Spleen (tissue), 7 donors: ENCODE measurements at regions not wholly inside any gene's neighbourhood (a gene's known extent, or its start where the extent isn't known, plus 50 kb on each side); places are given as distances from the start of the nearest gene placed in this dataset.

Experiments used
- CTCF ChIP-seq, 11 experiments: fragments of 200-600 bp in 7 of 11; fragments of 450-650 bp in 4 of 11; sonication (generic) in 4 of 11; IDR thresholded peaks in 8 of 11; conservative IDR thresholded peaks in 3 of 11; 1 replicate in 7 of 11; 2 replicates in 4 of 11; pipeline versions ENCODE4 v1.4.0 to v1.8.0; 2016 to 2021; ENCODE audit warnings: antibody characterized with exemption in 11 of 11, inconsistent platforms in 4 of 11, mild to moderate bottlenecking in 1 of 11
- POLR2A ChIP-seq, 3 donors: fragments of 450-650 bp; IDR thresholded peaks; one replicate each; pipeline ENCODE4 v1.5.1; 2017; ENCODE audit warnings: antibody characterized with exemption in 3 of 3, mild to moderate bottlenecking in 1 of 3
- donor health status: DM: no; HTN: no; CAD: no; lungs with moderate emphysema.
- donor health status: DM: no; HTN: no; CAD: no.
- donor health status: DM: no; HTN: no; CAD: no.

DNA sequence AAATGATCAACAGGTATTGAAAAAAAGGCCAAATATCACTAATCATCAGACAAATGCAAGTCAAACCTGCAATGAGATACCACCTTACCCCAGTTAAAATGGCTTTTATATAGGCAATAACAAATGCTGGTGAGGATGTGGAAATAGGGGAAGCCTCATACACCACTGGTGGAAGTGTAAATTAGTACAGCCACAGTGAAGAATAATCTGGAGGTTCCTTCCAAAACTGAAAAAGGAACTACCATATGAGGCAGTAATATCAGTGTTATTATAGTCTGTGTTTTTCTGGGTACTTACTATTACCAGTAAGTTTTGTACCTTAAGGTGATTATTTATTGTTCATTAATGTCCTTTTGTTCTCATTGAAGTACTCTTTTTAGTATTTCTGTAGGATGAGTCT is 201.3 kb downstream of the MRPL39 start:
- TF ChIP-seq CTCF (IDR thresholded peaks at IDR 0.05 in 8 of 11, conservative IDR thresholded peaks at IDR 0.05 in 3 of 11) = no peak
- no peak for TF ChIP-seq POLR2A (IDR thresholded peaks at IDR 0.05)
